ENCODE measurements at regions not wholly inside any gene's neighbourhood (a gene's known extent, or its start where the extent isn't known, plus 50 kb on each side); places are given as distances from the start of the nearest gene placed in this dataset.

DNA sequence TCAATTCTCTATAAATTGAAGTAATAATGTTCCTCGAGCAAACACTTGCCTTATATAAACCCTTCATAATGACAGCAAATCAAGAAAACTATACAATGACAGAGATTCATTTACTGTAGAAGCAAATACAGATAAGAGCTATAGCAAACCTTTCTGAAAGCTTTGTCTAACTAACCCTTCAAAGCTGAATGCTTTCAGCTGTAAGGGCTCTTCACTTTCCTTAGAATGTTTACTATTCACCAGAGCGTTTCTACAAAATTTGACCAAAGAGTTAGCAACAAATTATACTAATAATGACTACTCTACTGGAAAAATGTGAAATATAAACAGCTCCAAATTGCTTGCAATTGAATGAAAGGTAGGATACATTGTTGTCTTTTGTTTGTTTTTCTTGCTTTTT, 218.1 kb downstream of the SLITRK5 start:
- DNase-seq (ENCODE audit: low spot score): no peak
- no peaks in the 10 kb centered on the region for H3K27me3 ChIP-seq (ENCODE audit: control insufficient read depth in 4 of 4, insufficient read depth in 4 of 4, low read length in 3 of 4)
- no peaks in the 10 kb centered on the region for H3K36me3 ChIP-seq (ENCODE audit: control insufficient read depth in 4 of 4, insufficient read depth in 3 of 4, low read depth in 1 of 4, low read length in 3 of 4)
- TF ChIP-seq RAD21 (IDR thresholded peaks at IDR 0.05): no peak
- TF ChIP-seq, protein P1, sequence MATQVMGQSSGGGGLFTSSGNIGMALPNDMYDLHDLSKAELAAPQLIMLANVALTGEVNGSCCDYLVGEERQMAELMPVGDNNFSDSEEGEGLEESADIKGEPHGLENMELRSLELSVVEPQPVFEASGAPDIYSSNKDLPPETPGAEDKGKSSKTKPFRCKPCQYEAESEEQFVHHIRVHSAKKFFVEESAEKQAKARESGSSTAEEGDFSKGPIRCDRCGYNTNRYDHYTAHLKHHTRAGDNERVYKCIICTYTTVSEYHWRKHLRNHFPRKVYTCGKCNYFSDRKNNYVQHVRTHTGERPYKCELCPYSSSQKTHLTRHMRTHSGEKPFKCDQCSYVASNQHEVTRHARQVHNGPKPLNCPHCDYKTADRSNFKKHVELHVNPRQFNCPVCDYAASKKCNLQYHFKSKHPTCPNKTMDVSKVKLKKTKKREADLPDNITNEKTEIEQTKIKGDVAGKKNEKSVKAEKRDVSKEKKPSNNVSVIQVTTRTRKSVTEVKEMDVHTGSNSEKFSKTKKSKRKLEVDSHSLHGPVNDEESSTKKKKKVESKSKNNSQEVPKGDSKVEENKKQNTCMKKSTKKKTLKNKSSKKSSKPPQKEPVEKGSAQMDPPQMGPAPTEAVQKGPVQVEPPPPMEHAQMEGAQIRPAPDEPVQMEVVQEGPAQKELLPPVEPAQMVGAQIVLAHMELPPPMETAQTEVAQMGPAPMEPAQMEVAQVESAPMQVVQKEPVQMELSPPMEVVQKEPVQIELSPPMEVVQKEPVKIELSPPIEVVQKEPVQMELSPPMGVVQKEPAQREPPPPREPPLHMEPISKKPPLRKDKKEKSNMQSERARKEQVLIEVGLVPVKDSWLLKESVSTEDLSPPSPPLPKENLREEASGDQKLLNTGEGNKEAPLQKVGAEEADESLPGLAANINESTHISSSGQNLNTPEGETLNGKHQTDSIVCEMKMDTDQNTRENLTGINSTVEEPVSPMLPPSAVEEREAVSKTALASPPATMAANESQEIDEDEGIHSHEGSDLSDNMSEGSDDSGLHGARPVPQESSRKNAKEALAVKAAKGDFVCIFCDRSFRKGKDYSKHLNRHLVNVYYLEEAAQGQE (IDR thresholded peaks at IDR 0.05): no peak
- TF ChIP-seq SP1 (IDR thresholded peaks at IDR 0.05): no peak
- no peak for TF ChIP-seq ZBTB33 (IDR thresholded peaks at IDR 0.05)
- TF ChIP-seq, protein P2, sequence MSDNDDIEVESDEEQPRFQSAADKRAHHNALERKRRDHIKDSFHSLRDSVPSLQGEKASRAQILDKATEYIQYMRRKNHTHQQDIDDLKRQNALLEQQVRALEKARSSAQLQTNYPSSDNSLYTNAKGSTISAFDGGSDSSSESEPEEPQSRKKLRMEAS (IDR thresholded peaks at IDR 0.05): no peak
- TF ChIP-seq RXRA (IDR thresholded peaks at IDR 0.05): no peak
- TF ChIP-seq JUND (IDR thresholded peaks at IDR 0.05): no peak
- no peak for TF ChIP-seq NR2F2 (IDR thresholded peaks at IDR 0.05)
- no peak for TF ChIP-seq CTCF (IDR thresholded peaks at IDR 0.05; ENCODE audit: low read depth, low read length, missing input control)
- TF ChIP-seq YY1 (IDR thresholded peaks at IDR 0.05): no peak
- no peak for TF ChIP-seq EGR1 (IDR thresholded peaks at IDR 0.05; ENCODE audit: low read depth in 2 of 2)
- TF ChIP-seq GABPA (IDR thresholded peaks at IDR 0.05 in 1 of 2, conservative IDR thresholded peaks at IDR 0.05 in 1 of 2): no peak
- no peak for TF ChIP-seq HNF4A (conservative IDR thresholded peaks at IDR 0.05)
- TF ChIP-seq, protein P3, sequence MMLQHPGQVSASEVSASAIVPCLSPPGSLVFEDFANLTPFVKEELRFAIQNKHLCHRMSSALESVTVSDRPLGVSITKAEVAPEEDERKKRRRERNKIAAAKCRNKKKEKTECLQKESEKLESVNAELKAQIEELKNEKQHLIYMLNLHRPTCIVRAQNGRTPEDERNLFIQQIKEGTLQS (IDR thresholded peaks at IDR 0.05): no peak
- H3K4me3 ChIP-seq (ENCODE audit: low read depth in 1 of 3, low read length in 3 of 3): no peak overlapping the region
- WGBS: 38% methylated on average over 2 of the region's 2 CpGs
- no peaks in the 10 kb centered on the region for H3K9me3 ChIP-seq (ENCODE audit: control insufficient read depth in 4 of 4, low read length in 3 of 4)
- H3K4me1 ChIP-seq (ENCODE audit: control insufficient read depth in 4 of 4, insufficient read depth in 4 of 4, low read length in 3 of 4): no peaks in the 10 kb centered on the region
- H3K9ac ChIP-seq (ENCODE audit: low read depth in 1 of 2, low read length in 2 of 2): no peak overlapping the region
- no peak overlapping the region for H3K27ac ChIP-seq (ENCODE audit: low read depth in 1 of 2, low read length in 2 of 2)

DNA sequence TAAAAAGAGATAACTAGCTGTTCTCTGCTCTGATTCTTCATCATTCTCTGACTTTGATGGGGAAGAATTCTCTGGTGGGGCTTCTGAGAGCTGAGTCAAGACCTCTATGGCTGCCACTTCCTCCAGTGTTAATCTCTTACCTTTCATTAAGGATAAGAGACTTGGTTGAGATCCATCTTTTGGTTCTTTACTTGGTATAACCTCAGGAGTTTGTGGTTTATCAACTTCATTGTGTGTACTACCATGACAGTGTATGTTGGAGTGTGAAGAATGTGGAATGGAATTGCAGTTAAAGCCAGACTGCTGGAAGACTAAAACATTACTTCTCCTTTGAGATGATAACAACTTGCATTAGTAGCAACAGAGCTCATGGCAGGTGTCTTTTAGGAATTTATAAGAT, 222.0 kb downstream of the SLITRK5 start:
- Histone ChIP-seq H3K27me3 (ENCODE audit: control insufficient read depth in 4 of 4, insufficient read depth in 4 of 4, low read length in 3 of 4) (no peaks in the 10 kb centered on the region), H3K9ac (ENCODE audit: low read depth in 1 of 2, low read length in 2 of 2) (no peak overlapping the region), H3K4me3 (ENCODE audit: low read depth in 1 of 3, low read length in 3 of 3) (no peak overlapping the region), H3K36me3 (ENCODE audit: control insufficient read depth in 4 of 4, insufficient read depth in 3 of 4, low read depth in 1 of 4, low read length in 3 of 4) (no peaks in the 10 kb centered on the region), H3K27ac (ENCODE audit: low read depth in 1 of 2, low read length in 2 of 2) (no peak overlapping the region), H3K9me3 (ENCODE audit: control insufficient read depth in 4 of 4, low read length in 3 of 4) (no peaks in the 10 kb centered on the region), H3K4me1 (ENCODE audit: control insufficient read depth in 4 of 4, insufficient read depth in 4 of 4, low read length in 3 of 4) (no peaks in the 10 kb centered on the region)
- no peak for TF ChIP-seq GABPA (IDR thresholded peaks at IDR 0.05 in 1 of 2, conservative IDR thresholded peaks at IDR 0.05 in 1 of 2)
- TF ChIP-seq, protein P2 (IDR thresholded peaks at IDR 0.05): no peak
- no peak for TF ChIP-seq EGR1 (IDR thresholded peaks at IDR 0.05; ENCODE audit: low read depth in 2 of 2)
- no peak for TF ChIP-seq SP1 (IDR thresholded peaks at IDR 0.05)
- TF ChIP-seq HNF4A (conservative IDR thresholded peaks at IDR 0.05): no peak
- TF ChIP-seq FOXA1 (IDR thresholded peaks at IDR 0.05): no peak
- TF ChIP-seq NR2F2 (IDR thresholded peaks at IDR 0.05): no peak
- TF ChIP-seq, protein P1 (IDR thresholded peaks at IDR 0.05): no peak
- TF ChIP-seq FOXA2 (IDR thresholded peaks at IDR 0.05): no peak
- no peak for TF ChIP-seq RAD21 (IDR thresholded peaks at IDR 0.05)
- TF ChIP-seq, protein P3 (IDR thresholded peaks at IDR 0.05): no peak
- no peak for TF ChIP-seq CTCF (IDR thresholded peaks at IDR 0.05; ENCODE audit: low read depth, low read length, missing input control)
- TF ChIP-seq HNF4G (IDR thresholded peaks at IDR 0.05): no peak
- DNase-seq (ENCODE audit: low spot score): no peak

All from liver (tissue), 8 donors.